IgD-negative memory B cell (primary cell): ENCODE measurements at regions not wholly inside any gene's neighbourhood (a gene's known extent, or its start where the extent isn't known, plus 50 kb on each side); places are given as distances from the start of the nearest gene placed in this dataset.
"Not testable (repeated sequence)": the region's sequence is repeated elsewhere in the genome, so short reads cannot be mapped to it uniquely, and the experiment has no call there.

Experiments
- H3K27ac Mint-ChIP-seq, 3 donors: one replicate each; pipeline ENCODE4 v1.8.0; 2020 to 2022; ENCODE audit warnings: mild to moderate bottlenecking in 3 of 3, mixed read lengths in 3 of 3, moderate library complexity in 1 of 3
- H3K27me3 Mint-ChIP-seq: one replicate; pipeline ENCODE4 v1.8.0; 2021; ENCODE audit warnings: mixed read lengths
- H3K36me3 Mint-ChIP-seq: one replicate; pipeline ENCODE4 v1.8.0; 2020; ENCODE audit warnings: mild to moderate bottlenecking, mixed read lengths
- H3K4me1 Mint-ChIP-seq, 3 donors: one replicate each; pipeline ENCODE4 v1.8.0; 2020 to 2022; ENCODE audit warnings: mixed read lengths in 3 of 3, mild to moderate bottlenecking in 1 of 3
- H3K4me3 Mint-ChIP-seq, 4 donors: one replicate each; pipeline ENCODE4 v1.8.0; 2020 to 2022; ENCODE audit warnings: mild to moderate bottlenecking in 4 of 4, mixed read lengths in 4 of 4, moderate library complexity in 3 of 4
- H3K9me3 Mint-ChIP-seq, 3 donors: one replicate each; pipeline ENCODE4 v1.8.0; 2020 to 2021; ENCODE audit warnings: mixed read lengths in 3 of 3, mild to moderate bottlenecking in 1 of 3

- Mint-ChIP-seq H3K27me3 (peaks cover 24% of the 10 kb centered on the region), H3K36me3 (no peaks in the 10 kb centered on the region), H3K9me3 (peaks cover 0 to 2% (median 0%) of the 10 kb centered on the region in 3 donors), H3K27ac (peak overlapping the region in 1 of 3 donors; percentile 40), H3K4me3 (peak overlapping the region in 1 of 4 donors; percentile 13), H3K4me1 (peaks cover 9 to 13% (median 12%) of the 10 kb centered on the region in 3 donors)
Measured at GRCh38 chr11:34001557-34002064, 49.9 kb upstream of the CAPRIN1 start.

- Mint-ChIP-seq H3K4me1 (peaks cover 9 to 13% (median 12%) of the 10 kb centered on the region in 3 donors), H3K27ac (peak overlapping the region in 1 of 3 donors; percentile 8), H3K4me3 (peak overlapping the region in 1 of 4 donors; percentile 25), H3K27me3 (peaks cover 20% of the 10 kb centered on the region), H3K36me3 (no peaks in the 10 kb centered on the region), H3K9me3 (peaks cover 0 to 2% (median 0%) of the 10 kb centered on the region in 3 donors)
Measured at GRCh38 chr11:33999393-33999792, 52.1 kb upstream of the CAPRIN1 start.

GRCh38 chr11:33997584-33998251, 53.8 kb upstream of the CAPRIN1 start:
- Mint-ChIP-seq H3K9me3 (peaks cover 0 to 2% (median 0%) of the 10 kb centered on the region in 3 donors), H3K36me3 (no peaks in the 10 kb centered on the region), H3K27ac (no peak overlapping the region), H3K4me3 (peak overlapping the region in 1 of 4 donors; percentile 64), H3K4me1 (peaks cover 9 to 13% (median 12%) of the 10 kb centered on the region in 3 donors), H3K27me3 (peaks cover 20% of the 10 kb centered on the region)

- H3K27me3 Mint-ChIP-seq: peaks cover 20% of the 10 kb centered on the region
- H3K4me1 Mint-ChIP-seq: peaks cover 9 to 13% (median 12%) of the 10 kb centered on the region in 3 donors
- H3K27ac Mint-ChIP-seq: no peak overlapping the region
- peak overlapping the region in 2 of 4 donors; percentile 77 to 79 for H3K4me3 Mint-ChIP-seq
- no peaks in the 10 kb centered on the region for H3K36me3 Mint-ChIP-seq
- H3K9me3 Mint-ChIP-seq: peaks cover 0 to 2% (median 0%) of the 10 kb centered on the region in 3 donors
Measured at GRCh38 chr11:33996498-33997454, 54.8 kb upstream of the CAPRIN1 start.

GRCh38 chr11:33994937-33995336, 56.6 kb upstream of the CAPRIN1 start:
- H3K4me1 Mint-ChIP-seq: peaks cover 6 to 9% (median 7%) of the 10 kb centered on the region in 3 donors
- H3K27ac Mint-ChIP-seq: no peak overlapping the region
- no peaks in the 10 kb centered on the region for H3K36me3 Mint-ChIP-seq
- H3K4me3 Mint-ChIP-seq: no peak overlapping the region
- peaks cover 16% of the 10 kb centered on the region for H3K27me3 Mint-ChIP-seq
- H3K9me3 Mint-ChIP-seq: no peaks in the 10 kb centered on the region

- not testable (repeated sequence) for H3K4me1 Mint-ChIP-seq, H3K4me3 Mint-ChIP-seq, H3K36me3 Mint-ChIP-seq, H3K27me3 Mint-ChIP-seq, H3K9me3 Mint-ChIP-seq, H3K27ac Mint-ChIP-seq
Measured at GRCh38 chr11:33991136-33991535, 60.4 kb upstream of the CAPRIN1 start.

GRCh38 chr11:33990131-33990530, 61.4 kb upstream of the CAPRIN1 start:
- not testable (repeated sequence) for H3K36me3 Mint-ChIP-seq, H3K4me1 Mint-ChIP-seq, H3K4me3 Mint-ChIP-seq, H3K27me3 Mint-ChIP-seq, H3K27ac Mint-ChIP-seq, H3K9me3 Mint-ChIP-seq

GRCh38 chr11:33989461-33989860, 62.1 kb upstream of the CAPRIN1 start:
- Mint-ChIP-seq H3K27ac (no peak overlapping the region), H3K36me3 (no peaks in the 10 kb centered on the region), H3K4me1 (no peaks in the 10 kb centered on the region), H3K27me3 (peaks cover 5% of the 10 kb centered on the region), H3K9me3 (peaks cover 0 to 5% (median 0%) of the 10 kb centered on the region in 3 donors), H3K4me3 (no peak overlapping the region)

GRCh38 chr11:33988586-33989370, 62.8 kb upstream of the CAPRIN1 start:
- Mint-ChIP-seq H3K4me3 (no peak overlapping the region), H3K9me3 (peaks cover 0 to 6% (median 0%) of the 10 kb centered on the region in 3 donors), H3K36me3 (no peaks in the 10 kb centered on the region), H3K27ac (no peak overlapping the region), H3K27me3 (peaks cover 5% of the 10 kb centered on the region), H3K4me1 (no peaks in the 10 kb centered on the region)

- Mint-ChIP-seq H3K4me3 (no peak overlapping the region), H3K36me3 (no peaks in the 10 kb centered on the region), H3K27ac (no peak overlapping the region), H3K27me3 (peaks cover 6% of the 10 kb centered on the region), H3K4me1 (no peaks in the 10 kb centered on the region), H3K9me3 (peaks cover 0 to 6% (median 0%) of the 10 kb centered on the region in 3 donors)
Measured at GRCh38 chr11:33987975-33988580, 63.5 kb upstream of the CAPRIN1 start.

GRCh38 chr11:33987545-33987944, 64.0 kb upstream of the CAPRIN1 start:
- Mint-ChIP-seq H3K36me3 (no peaks in the 10 kb centered on the region), H3K4me3 (no peak overlapping the region), H3K9me3 (peaks cover 0 to 6% (median 0%) of the 10 kb centered on the region in 3 donors), H3K27me3 (peaks cover 6% of the 10 kb centered on the region), H3K4me1 (no peaks in the 10 kb centered on the region), H3K27ac (no peak overlapping the region)

- H3K27ac Mint-ChIP-seq, H3K4me1 Mint-ChIP-seq, H3K4me3 Mint-ChIP-seq, H3K9me3 Mint-ChIP-seq, H3K27me3 Mint-ChIP-seq, H3K36me3 Mint-ChIP-seq: not testable (repeated sequence)
Measured at GRCh38 chr11:33986597-33987501, 64.7 kb upstream of the CAPRIN1 start.

GRCh38 chr11:33984682-33985389, 66.7 kb upstream of the CAPRIN1 start:
- no peak overlapping the region for H3K4me3 Mint-ChIP-seq
- no peak overlapping the region for H3K27ac Mint-ChIP-seq
- H3K36me3 Mint-ChIP-seq: no peaks in the 10 kb centered on the region

More at GRCh38 chr11:33984682-33985389, 66.7 kb upstream of the CAPRIN1 start:
- Mint-ChIP-seq H3K9me3 (peaks cover 0 to 6% (median 0%) of the 10 kb centered on the region in 3 donors), H3K4me1 (no peaks in the 10 kb centered on the region), H3K27me3 (peaks cover 6% of the 10 kb centered on the region)
